Fibroblast of mammary gland (primary cell): ENCODE measurements at regions not wholly inside any gene's neighbourhood (a gene's known extent, or its start where the extent isn't known, plus 50 kb on each side); places are given as distances from the start of the nearest gene placed in this dataset.
A peak's percentile ranks its signal among the peaks of the same experiment; 100 is the strongest.

Experiments used
- DNase-seq: peaks from one replicate; pipeline ENCODE4 v3.0.0-alpha.2; 2010; ENCODE audit warnings: low read depth
- H3K4me3 ChIP-seq: 2 replicates; pipeline ENCODE4 v1.5.1; 2011; ENCODE audit warnings: low read depth, mild to moderate bottlenecking, low read length, moderate library complexity; ENCODE audit not compliant: control insufficient read depth
- CTCF ChIP-seq: conservative IDR thresholded peaks from 2 replicates; pipeline ENCODE4 v1.5.1; 2011; ENCODE audit warnings: low read depth, low read length, inconsistent platforms; ENCODE audit not compliant: control insufficient read depth, insufficient read depth

- DNase-seq = no peak
- no peak overlapping the region for H3K4me3 ChIP-seq
- TF ChIP-seq CTCF = no peak
These were observed 241.3 kb downstream of the C4orf33 start for GRCh38 chr4:129337228-129337620.

- no peak overlapping the region for H3K4me3 ChIP-seq
- peak; percentile 86 for DNase-seq
- no peak for TF ChIP-seq CTCF
These were observed 247.0 kb downstream of the C4orf33 start for GRCh38 chr4:129342819-129343408.

GRCh38 chr4:129344058-129344457 is 248.1 kb downstream of the C4orf33 start:
- H3K4me3 ChIP-seq = no peak overlapping the region
- peak; percentile 80 for TF ChIP-seq CTCF
- peak; percentile 58 for DNase-seq

- DNase-seq = no peak
- TF ChIP-seq CTCF = no peak
- H3K4me3 ChIP-seq = no peak overlapping the region
These were observed 249.7 kb downstream of the C4orf33 start for GRCh38 chr4:129345609-129346008.

- no peak for DNase-seq
- no peak for TF ChIP-seq CTCF
- no peak overlapping the region for H3K4me3 ChIP-seq
These were observed 250.1 kb downstream of the C4orf33 start for GRCh38 chr4:129346036-129346435.

GRCh38 chr4:129346734-129347133 is 250.8 kb downstream of the C4orf33 start:
- DNase-seq = no peak
- H3K4me3 ChIP-seq = no peak overlapping the region
- no peak for TF ChIP-seq CTCF
